K562 (cell line): ENCODE measurements at regions not wholly inside any gene's neighbourhood (a gene's known extent, or its start where the extent isn't known, plus 50 kb on each side); places are given as distances from the start of the nearest gene placed in this dataset.

Experiments
- ATAC-seq: fragments of 200-7000 bp; cut with Tn5 transposase; 3 replicates; pipeline ENCODE4 v1.9.1; 2020; ENCODE audit warnings: moderate library complexity
- BruUV-seq: library from RNA; stranded (reverse); fragments of 400-500 nt; replicated peaks from 2 replicates; lab custom pipeline; 2021; lab: Mats Ljungman, UMichigan
- CTCF ChIA-PET: fragments of 300-600 bp; formaldehyde crosslinking; extraction: SDS; loops from one replicate; lab custom pipeline; 2021; ENCODE audit warnings: low intra/inter-chr PET ratio; lab: Yijun Ruan, JAX
- POLR2A ChIA-PET: fragments of 300-600, 350-650 bp; sonication (Branson Sonifier 250); formaldehyde crosslinking; extraction: SDS; loops from one replicate; lab custom pipeline; 2021; ENCODE audit warnings: antibody characterized with exemption, inconsistent platforms; lab: Yijun Ruan, JAX
- DNase-seq, 4 experiments: peaks; one replicate each; pipeline versions ENCODE4 v3.0.0 to v3.0.0-alpha.2; 2011 to 2018; ENCODE audit warnings: low spot score in 3 of 4, mixed read lengths in 3 of 4; ENCODE audit errors: extremely low read depth in 1 of 4
- FAIRE-seq: peaks from 2 replicates; lab custom pipeline; 2011; peaks lifted over from hg19 to GRCh38; lab: Jason Lieb, UNC
- H2AFZ ChIP-seq: 2 replicates; pipeline ENCODE4 v1.6.0; 2011; ENCODE audit warnings: low read depth, low read length, control low read depth, inconsistent platforms
- H3K27ac ChIP-seq: fragments of 200-600 bp; 3 replicates; pipeline ENCODE4 v1.8.0; 2011; ENCODE audit warnings: low read depth, mild to moderate bottlenecking, control low read depth, inconsistent platforms, low read length, moderate library complexity, mixed read lengths; ENCODE audit errors: extremely low read depth
- H3K27me3 ChIP-seq, 2 experiments: fragments of 300-600 bp in 1 of 2; 2 replicates in 1 of 2; 3 replicates in 1 of 2; pipeline versions ENCODE4 v1.6.0 to v1.8.0; 2011; ENCODE audit warnings: inconsistent platforms in 2 of 2, low read length in 2 of 2, mild to moderate bottlenecking in 1 of 2, mixed read lengths in 1 of 2, moderate library complexity in 1 of 2; ENCODE audit not compliant: control insufficient read depth in 2 of 2, insufficient read depth in 2 of 2
- H3K36me3 ChIP-seq: fragments of 300-600 bp; 3 replicates; pipeline ENCODE4 v1.8.0; 2011; ENCODE audit warnings: mild to moderate bottlenecking, low read length, inconsistent platforms; ENCODE audit not compliant: control insufficient read depth, insufficient read depth
- H3K4me1 ChIP-seq, 2 experiments: fragments of 200-600 bp in 1 of 2; replicated peaks in 1 of 2; 2 replicates in 1 of 2; 3 replicates in 1 of 2; pipeline versions ENCODE4 v1.5.1 to v1.8.0; 2011; ENCODE audit warnings: inconsistent platforms in 2 of 2, low read length in 2 of 2, mild to moderate bottlenecking in 1 of 2, mixed read lengths in 1 of 2, moderate library complexity in 1 of 2; ENCODE audit not compliant: control insufficient read depth in 2 of 2, insufficient read depth in 2 of 2
- H3K4me2 ChIP-seq: 2 replicates; pipeline ENCODE4 v1.6.1; 2011; ENCODE audit warnings: low read length, control low read depth, inconsistent platforms, mixed read lengths; ENCODE audit not compliant: insufficient read depth
- H3K4me3 ChIP-seq: fragments of 200-600 bp; sonication (generic), shearing (Covaris generic); 2 replicates; pipeline ENCODE4 v1.5.1; 2016; ENCODE audit warnings: control low read depth, inconsistent platforms
- H3K79me2 ChIP-seq: fragments of 200-600 bp; 3 replicates; pipeline ENCODE4 v1.8.0; 2011; ENCODE audit warnings: low read length, inconsistent platforms; ENCODE audit not compliant: control insufficient read depth, insufficient read depth
- H3K9ac ChIP-seq, 2 experiments: 2 replicates each; pipeline versions ENCODE4 v1.6.0 to v1.6.1; 2011; ENCODE audit warnings: low read depth in 2 of 2, low read length in 2 of 2, control low read depth in 1 of 2, inconsistent platforms in 1 of 2, mild to moderate bottlenecking in 1 of 2, mixed read lengths in 1 of 2; ENCODE audit not compliant: insufficient read depth in 1 of 2
- H3K9me1 ChIP-seq: one replicate; pipeline ENCODE4 v1.6.0; 2011; ENCODE audit warnings: inconsistent platforms, mild to moderate bottlenecking, low read length, moderate library complexity; ENCODE audit not compliant: control insufficient read depth, insufficient read depth
- H3K9me3 ChIP-seq: replicated peaks from 2 replicates; pipeline ENCODE4 v1.5.1; 2011; ENCODE audit warnings: low read depth, low read length, inconsistent platforms; ENCODE audit not compliant: control insufficient read depth, insufficient read depth
- H4K20me1 ChIP-seq: replicated peaks from 2 replicates; pipeline ENCODE4 v1.6.1; 2011; ENCODE audit warnings: low read length, inconsistent platforms, mixed read lengths; ENCODE audit not compliant: control insufficient read depth, insufficient read depth
- COPS2 ChIP-seq: fragments of 450-650 bp; conservative IDR thresholded peaks from 2 replicates; pipeline ENCODE4 v1.6.1; 2016; ENCODE audit warnings: mild to moderate bottlenecking, moderate library complexity
- ELF4 ChIP-seq: fragments of 450-650 bp; formaldehyde crosslinking; IDR thresholded peaks from 2 replicates; pipeline ENCODE4 v1.4.0; 2022; ENCODE audit warnings: missing genetic modification characterization
- FOXK2 ChIP-seq, 2 experiments: fragments of 450-650 bp; IDR thresholded peaks in 1 of 2; conservative IDR thresholded peaks in 1 of 2; 2 replicates each; pipeline ENCODE4 v1.6.1; 2016; ENCODE audit warnings: low read depth in 2 of 2, mild to moderate bottlenecking in 1 of 2
- IFI16 ChIP-seq: fragments of 250-450 bp; sonication (Bioruptor Pico); IDR thresholded peaks from 2 replicates; pipeline ENCODE4 v2.1.2; 2022; ENCODE audit warnings: mild to moderate bottlenecking, inconsistent platforms
- MTA1 ChIP-seq: fragments of 450-650 bp; IDR thresholded peaks from 2 replicates; pipeline ENCODE4 v1.6.1; 2017; ENCODE audit warnings: borderline replicate concordance
- RNF2 ChIP-seq: sonication (generic); IDR thresholded peaks from 2 replicates; pipeline ENCODE4 v1.6.1; 2016
- SIN3A ChIP-seq, 2 experiments: fragments of 150-350 bp in 1 of 2; IDR thresholded peaks; 2 replicates each; pipeline ENCODE4 v1.6.1; 2011 to 2016; ENCODE audit warnings: borderline replicate concordance in 2 of 2, low read depth in 2 of 2, low read length in 2 of 2, mild to moderate bottlenecking in 2 of 2, moderate library complexity in 2 of 2; ENCODE audit not compliant: control insufficient read depth in 1 of 2
- ZNF583 ChIP-seq: fragments of 250-450 bp; sonication (Bioruptor Pico); IDR thresholded peaks from 2 replicates; pipeline ENCODE4 v1.4.0; 2020
- ZNF696 ChIP-seq: fragments of 250-450 bp; sonication (Bioruptor Pico); conservative IDR thresholded peaks from 2 replicates; pipeline ENCODE4 v1.4.0; 2020; ENCODE audit warnings: mild to moderate bottlenecking, moderate library complexity
- WGBS: fragments of 100-300 bp; shearing (Covaris generic); methylation state at CpG from one replicate; pipeline ENCODE4 v1.1.6; 2016; ENCODE audit warnings: low coverage, mixed read lengths; ENCODE audit not compliant: insufficient coverage; ENCODE audit errors: missing lambda C conversion rate; 5-methylcytosine and 5-hydroxymethylcytosine counted together
- in situ Hi-C: fragments of 300-500 bp; cut with MboI; formaldehyde crosslinking; loops from 4 replicates; pipeline ENCODE4 v1.15.0; 2018; ENCODE audit warnings: inconsistent platforms, mixed read lengths
- intact Hi-C: fragments of 100-400 bp; cut with micrococcal nuclease; formaldehyde crosslinking; loops from 2 replicates; pipeline ENCODE4 v1.14.2; 2022
- TF ChIP-seq, protein P1 (sequence below), 2 experiments: fragments of 450-650 bp; formaldehyde crosslinking in 1 of 2; IDR thresholded peaks; 2 replicates each; pipeline versions ENCODE4 v1.4.0 to v1.6.1; 2014 to 2020; ENCODE audit warnings: mild to moderate bottlenecking in 2 of 2, borderline replicate concordance in 1 of 2, low read depth in 1 of 2
- TF ChIP-seq, protein P2 (sequence below): fragments of 450-650 bp; IDR thresholded peaks from 2 replicates; pipeline ENCODE4 v1.7.1; 2018; ENCODE audit warnings: mild to moderate bottlenecking, low read depth; ENCODE audit not compliant: partially characterized antibody

GRCh38 chr1:25113086-25113485 lies 119.2 kb downstream of the SYF2 start (continued):
- TF ChIP-seq, protein P1, sequence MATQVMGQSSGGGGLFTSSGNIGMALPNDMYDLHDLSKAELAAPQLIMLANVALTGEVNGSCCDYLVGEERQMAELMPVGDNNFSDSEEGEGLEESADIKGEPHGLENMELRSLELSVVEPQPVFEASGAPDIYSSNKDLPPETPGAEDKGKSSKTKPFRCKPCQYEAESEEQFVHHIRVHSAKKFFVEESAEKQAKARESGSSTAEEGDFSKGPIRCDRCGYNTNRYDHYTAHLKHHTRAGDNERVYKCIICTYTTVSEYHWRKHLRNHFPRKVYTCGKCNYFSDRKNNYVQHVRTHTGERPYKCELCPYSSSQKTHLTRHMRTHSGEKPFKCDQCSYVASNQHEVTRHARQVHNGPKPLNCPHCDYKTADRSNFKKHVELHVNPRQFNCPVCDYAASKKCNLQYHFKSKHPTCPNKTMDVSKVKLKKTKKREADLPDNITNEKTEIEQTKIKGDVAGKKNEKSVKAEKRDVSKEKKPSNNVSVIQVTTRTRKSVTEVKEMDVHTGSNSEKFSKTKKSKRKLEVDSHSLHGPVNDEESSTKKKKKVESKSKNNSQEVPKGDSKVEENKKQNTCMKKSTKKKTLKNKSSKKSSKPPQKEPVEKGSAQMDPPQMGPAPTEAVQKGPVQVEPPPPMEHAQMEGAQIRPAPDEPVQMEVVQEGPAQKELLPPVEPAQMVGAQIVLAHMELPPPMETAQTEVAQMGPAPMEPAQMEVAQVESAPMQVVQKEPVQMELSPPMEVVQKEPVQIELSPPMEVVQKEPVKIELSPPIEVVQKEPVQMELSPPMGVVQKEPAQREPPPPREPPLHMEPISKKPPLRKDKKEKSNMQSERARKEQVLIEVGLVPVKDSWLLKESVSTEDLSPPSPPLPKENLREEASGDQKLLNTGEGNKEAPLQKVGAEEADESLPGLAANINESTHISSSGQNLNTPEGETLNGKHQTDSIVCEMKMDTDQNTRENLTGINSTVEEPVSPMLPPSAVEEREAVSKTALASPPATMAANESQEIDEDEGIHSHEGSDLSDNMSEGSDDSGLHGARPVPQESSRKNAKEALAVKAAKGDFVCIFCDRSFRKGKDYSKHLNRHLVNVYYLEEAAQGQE (IDR thresholded peaks at IDR 0.05; ENCODE audit: borderline replicate concordance) = no peak
- TF ChIP-seq, protein P1 (CRISPR knock-in tag; IDR thresholded peaks at IDR 0.05; ENCODE audit: low read depth) = no peak

- Histone ChIP-seq H3K4me1 (no peaks in the 10 kb centered on the region), H2AFZ (no peak overlapping the region), H3K27me3 (peaks cover 21 to 39% of the 10 kb centered on the region in 2 experiments; a peak in 4 of 5 replicates), H3K4me2 (no peak overlapping the region), H3K9me1 (no peaks in the 10 kb centered on the region), H3K9me3 (peaks cover 7% of the 10 kb centered on the region), H3K27ac (no peak overlapping the region), H3K4me3 (no peak overlapping the region), H3K79me2 (no peaks in the 10 kb centered on the region), H3K36me3 (no peaks in the 10 kb centered on the region), H3K9ac (no peak overlapping the region), H4K20me1 (no peaks in the 10 kb centered on the region)
- BruUV-seq = no TSS peak
- in situ Hi-C loops = no loop called here
- intact Hi-C loops = no loop called here
- ATAC-seq = no peak
- POLR2A ChIA-PET = interaction anchor here (1.2 to 2.2 kb wide), 2 partner anchors 10 to 104 kb away, joined by 4 to 8 read pairs; no protein-coding TSS in a partner anchor
- CTCF ChIA-PET = no interaction called here
- 3% methylated on average over 6 of the region's 6 CpGs for WGBS
- no peak for FAIRE-seq
- no peak for DNase-seq
- TF ChIP-seq ZNF696 (CRISPR knock-in tag) (no peak), IFI16 (CRISPR knock-in tag) (no peak), MTA1 (no peak), SIN3A (IDR thresholded peaks at IDR 0.05; ENCODE audit: borderline replicate concordance in 2 of 2, control insufficient read depth in 1 of 2, low read depth in 2 of 2, low read length in 2 of 2) (no peak), FOXK2 (conservative IDR thresholded peaks at IDR 0.05 in 1 of 2, IDR thresholded peaks at IDR 0.05 in 1 of 2; ENCODE audit: low read depth in 2 of 2) (no peak), ELF4 (CRISPR knock-in tag) (no peak), COPS2 (no peak), ZNF583 (no peak), RNF2 (no peak)
- TF ChIP-seq, protein P2, sequence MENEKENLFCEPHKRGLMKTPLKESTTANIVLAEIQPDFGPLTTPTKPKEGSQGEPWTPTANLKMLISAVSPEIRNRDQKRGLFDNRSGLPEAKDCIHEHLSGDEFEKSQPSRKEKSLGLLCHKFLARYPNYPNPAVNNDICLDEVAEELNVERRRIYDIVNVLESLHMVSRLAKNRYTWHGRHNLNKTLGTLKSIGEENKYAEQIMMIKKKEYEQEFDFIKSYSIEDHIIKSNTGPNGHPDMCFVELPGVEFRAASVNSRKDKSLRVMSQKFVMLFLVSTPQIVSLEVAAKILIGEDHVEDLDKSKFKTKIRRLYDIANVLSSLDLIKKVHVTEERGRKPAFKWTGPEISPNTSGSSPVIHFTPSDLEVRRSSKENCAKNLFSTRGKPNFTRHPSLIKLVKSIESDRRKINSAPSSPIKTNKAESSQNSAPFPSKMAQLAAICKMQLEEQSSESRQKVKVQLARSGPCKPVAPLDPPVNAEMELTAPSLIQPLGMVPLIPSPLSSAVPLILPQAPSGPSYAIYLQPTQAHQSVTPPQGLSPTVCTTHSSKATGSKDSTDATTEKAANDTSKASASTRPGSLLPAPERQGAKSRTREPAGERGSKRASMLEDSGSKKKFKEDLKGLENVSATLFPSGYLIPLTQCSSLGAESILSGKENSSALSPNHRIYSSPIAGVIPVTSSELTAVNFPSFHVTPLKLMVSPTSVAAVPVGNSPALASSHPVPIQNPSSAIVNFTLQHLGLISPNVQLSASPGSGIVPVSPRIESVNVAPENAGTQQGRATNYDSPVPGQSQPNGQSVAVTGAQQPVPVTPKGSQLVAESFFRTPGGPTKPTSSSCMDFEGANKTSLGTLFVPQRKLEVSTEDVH = no peak
Measured at GRCh38 chr1:25112400-25112799, 119.9 kb downstream of the SYF2 start.
